H1 (cell line): ENCODE measurements at regions not wholly inside any gene's neighbourhood (a gene's known extent, or its start where the extent isn't known, plus 50 kb on each side); places are given as distances from the start of the nearest gene placed in this dataset.

Experiments
- CTCF ChIA-PET: fragments of 300-600 bp; sonication (Branson Sonifier 250); formaldehyde crosslinking; loops from one replicate; lab custom pipeline; 2021; ENCODE audit not compliant: partially characterized antibody; lab: Charles Lee
- POLR2A ChIA-PET: fragments of 300-600 bp; sonication (Branson Sonifier 250); formaldehyde crosslinking; loops from one replicate; lab custom pipeline; 2021; ENCODE audit warnings: inconsistent platforms; ENCODE audit not compliant: partially characterized antibody; lab: Charles Lee
- DNase-seq, 2 experiments: peaks; one replicate each; pipeline versions ENCODE4 v3.0.0 to v3.0.0-alpha.2; 2010 to 2022; ENCODE audit warnings: low spot score in 2 of 2, low read depth in 1 of 2, mixed read lengths in 1 of 2
- FAIRE-seq: peaks from 2 replicates; lab custom pipeline; 2011; peaks lifted over from hg19 to GRCh38; lab: Jason Lieb, UNC
- H2AFZ ChIP-seq: 2 replicates; pipeline ENCODE4 v1.8.1; 2012; ENCODE audit warnings: low read length, inconsistent platforms
- H2AK5ac ChIP-seq: 2 replicates; pipeline ENCODE4 v1.6.1; 2013; ENCODE audit warnings: low read depth, low read length
- H2BK120ac ChIP-seq: replicated peaks from 2 replicates; pipeline ENCODE3; 2013; ENCODE audit warnings: low read depth, low read length, inconsistent platforms
- H2BK12ac ChIP-seq: 2 replicates; pipeline ENCODE4 v1.6.1; 2013; ENCODE audit warnings: low read depth, low read length
- H2BK15ac ChIP-seq: 2 replicates; pipeline ENCODE4 v1.6.1; 2013; ENCODE audit warnings: low read length
- H2BK20ac ChIP-seq: 2 replicates; pipeline ENCODE4 v1.6.1; 2013; ENCODE audit warnings: low read length
- H2BK5ac ChIP-seq: 2 replicates; pipeline ENCODE4 v1.6.1; 2013; ENCODE audit warnings: low read depth, low read length
- H3K14ac ChIP-seq: 2 replicates; pipeline ENCODE4 v1.6.1; 2013; ENCODE audit warnings: inconsistent platforms; ENCODE audit not compliant: insufficient read length
- H3K18ac ChIP-seq: 2 replicates; pipeline ENCODE4 v1.6.1; 2013; ENCODE audit warnings: low read length; ENCODE audit errors: extremely low read depth
- H3K23ac ChIP-seq: 2 replicates; pipeline ENCODE4 v1.6.1; 2013; ENCODE audit warnings: inconsistent platforms; ENCODE audit not compliant: insufficient read length
- H3K23me2 ChIP-seq: 2 replicates; pipeline ENCODE4 v1.6.1; 2013; ENCODE audit warnings: low read depth, low read length
- H3K27ac ChIP-seq: 2 replicates; pipeline ENCODE4 v1.6.1; 2011; ENCODE audit warnings: low read depth, low read length, inconsistent platforms
- H3K27me3 ChIP-seq, 4 experiments: replicated peaks in 1 of 4; 1 replicate in 1 of 4; 2 replicates in 3 of 4; pipeline versions ENCODE4 v1.6.1 to v1.8.1; 2011 to 2013; ENCODE audit warnings: low read length in 3 of 4, mild to moderate bottlenecking in 3 of 4, inconsistent platforms in 2 of 4, mixed read lengths in 2 of 4, moderate library complexity in 1 of 4; ENCODE audit not compliant: control insufficient read depth in 3 of 4, insufficient read depth in 3 of 4; ENCODE audit errors: extremely low read depth in 1 of 4
- H3K36me3 ChIP-seq, 4 experiments: 2 replicates each; pipeline versions ENCODE4 v1.6.1 to v1.8.1; 2011 to 2013; ENCODE audit warnings: mild to moderate bottlenecking in 4 of 4, low read length in 3 of 4, moderate library complexity in 2 of 4, control low read depth in 1 of 4, inconsistent platforms in 1 of 4; ENCODE audit not compliant: insufficient read depth in 4 of 4, control insufficient read depth in 2 of 4
- H3K4ac ChIP-seq: replicated peaks from 2 replicates; pipeline ENCODE3; 2013; ENCODE audit warnings: low read length, low read depth, mixed read lengths, inconsistent platforms; ENCODE audit not compliant: insufficient read length
- H3K4me1 ChIP-seq, 4 experiments: replicated peaks in 1 of 4; 1 replicate in 1 of 4; 2 replicates in 3 of 4; pipeline versions ENCODE4 v1.6.1 to v1.8.1; 2011 to 2013; ENCODE audit warnings: low read length in 3 of 4, inconsistent platforms in 2 of 4, mixed read lengths in 1 of 4; ENCODE audit not compliant: insufficient read depth in 4 of 4, control insufficient read depth in 3 of 4
- H3K4me2 ChIP-seq, 2 experiments: 2 replicates each; pipeline versions ENCODE4 v1.6.1 to v1.8.1; 2011 to 2013; ENCODE audit warnings: low read depth in 2 of 2, low read length in 2 of 2, control low read depth in 1 of 2, inconsistent platforms in 1 of 2, mild to moderate bottlenecking in 1 of 2; ENCODE audit not compliant: insufficient read depth in 1 of 2
- H3K4me3 ChIP-seq, 4 experiments: fragments of 200-600, 300-600 bp in 1 of 4; sonication (generic), shearing (Covaris generic), sonication (Bioruptor Twin) in 1 of 4; 2 replicates each; pipeline versions ENCODE4 v1.5.1 to v1.8.1; 2011 to 2016; ENCODE audit warnings: low read length in 4 of 4, low read depth in 3 of 4, control low read depth in 2 of 4, inconsistent platforms in 2 of 4, mild to moderate bottlenecking in 2 of 4, mixed read lengths in 1 of 4, moderate library complexity in 1 of 4; ENCODE audit not compliant: insufficient read depth in 2 of 4; ENCODE audit errors: extremely low read depth in 1 of 4
- H3K56ac ChIP-seq: replicated peaks from 2 replicates; pipeline ENCODE3; 2013; ENCODE audit warnings: low read depth, mild to moderate bottlenecking, mixed read lengths, low read length, inconsistent platforms; ENCODE audit not compliant: insufficient read length
- H3K79me1 ChIP-seq: 2 replicates; pipeline ENCODE4 v1.6.1; 2013; ENCODE audit warnings: low read depth, low read length, control low read depth
- H3K79me2 ChIP-seq, 2 experiments: 2 replicates each; pipeline versions ENCODE4 v1.6.1 to v1.8.1; 2012 to 2013; ENCODE audit warnings: low read length in 2 of 2, mild to moderate bottlenecking in 2 of 2, inconsistent platforms in 1 of 2; ENCODE audit not compliant: insufficient read depth in 2 of 2, control insufficient read depth in 1 of 2
- H3K9ac ChIP-seq, 4 experiments: replicated peaks in 1 of 4; 1 replicate in 1 of 4; 2 replicates in 3 of 4; pipeline versions ENCODE4 v1.6.1 to v1.8.1; 2011 to 2013; ENCODE audit warnings: low read depth in 3 of 4, low read length in 3 of 4, control low read depth in 2 of 4, mild to moderate bottlenecking in 2 of 4, moderate library complexity in 2 of 4, inconsistent platforms in 1 of 4; ENCODE audit errors: extremely low read depth in 1 of 4
- H3K9me3 ChIP-seq, 2 experiments: 2 replicates each; pipeline versions ENCODE4 v1.6.1 to v1.8.1; 2012 to 2013; ENCODE audit warnings: mild to moderate bottlenecking in 2 of 2, moderate library complexity in 2 of 2, control low read depth in 1 of 2, inconsistent platforms in 1 of 2, low read depth in 1 of 2, low read length in 1 of 2, mixed read lengths in 1 of 2; ENCODE audit not compliant: insufficient read depth in 2 of 2
- H4K20me1 ChIP-seq, 2 experiments: replicated peaks in 1 of 2; 2 replicates each; pipeline versions ENCODE3 to v1.8.1; 2011 to 2013; ENCODE audit warnings: inconsistent platforms in 2 of 2, low read length in 2 of 2, mild to moderate bottlenecking in 1 of 2; ENCODE audit not compliant: insufficient read depth in 2 of 2, control insufficient read depth in 1 of 2
- H4K5ac ChIP-seq: 2 replicates; pipeline ENCODE4 v1.6.1; 2013; ENCODE audit warnings: low read length, low read depth, mixed read lengths, inconsistent platforms; ENCODE audit not compliant: insufficient read length
- H4K8ac ChIP-seq: 2 replicates; pipeline ENCODE4 v1.8.0; 2013; ENCODE audit warnings: mild to moderate bottlenecking, moderate library complexity, low read length, inconsistent platforms; ENCODE audit not compliant: insufficient read depth; ENCODE audit errors: extremely low read depth
- H4K91ac ChIP-seq: replicated peaks from 2 replicates; pipeline ENCODE3; 2013; ENCODE audit warnings: low read length, mixed read lengths, inconsistent platforms; ENCODE audit not compliant: insufficient read length
- CREB1 ChIP-seq: IDR thresholded peaks from 2 replicates; pipeline ENCODE4 v1.6.1; 2012; ENCODE audit warnings: inconsistent platforms
- CTBP2 ChIP-seq: IDR thresholded peaks from 2 replicates; pipeline ENCODE4 v1.7.0; 2011; ENCODE audit warnings: borderline replicate concordance, mild to moderate bottlenecking, moderate library complexity, mixed read lengths, low read length; ENCODE audit not compliant: insufficient read depth, insufficient read length
- MAX ChIP-seq: IDR thresholded peaks from 2 replicates; pipeline ENCODE4 v1.6.1; 2012; ENCODE audit warnings: inconsistent platforms
- TAF7 ChIP-seq: optimal IDR thresholded peaks from 2 replicates; pipeline ENCODE3; 2011; ENCODE audit warnings: low read depth, mild to moderate bottlenecking, inconsistent platforms, low read length, moderate library complexity, borderline replicate concordance
- TCF12 ChIP-seq: IDR thresholded peaks from 2 replicates; pipeline ENCODE4 v1.6.1; 2011; ENCODE audit warnings: low read depth, mild to moderate bottlenecking, low read length
- WGBS, 2 experiments: shearing (Covaris generic) in 1 of 2; methylation state at CpG; one replicate each; pipeline versions ENCODE4 v1.1.6 to v1.1.7; 2013 to 2015; ENCODE audit warnings: low lambda C conversion rate in 2 of 2, mixed read lengths in 2 of 2, inconsistent platforms in 1 of 2, low coverage in 1 of 2, missing lambda C conversion rate in 1 of 2; ENCODE audit not compliant: insufficient replicate concordance in 2 of 2, insufficient coverage in 1 of 2, insufficient read length in 1 of 2; ENCODE audit errors: extremely low coverage in 1 of 2, missing lambda C conversion rate in 1 of 2; 5-methylcytosine and 5-hydroxymethylcytosine counted together

DNA sequence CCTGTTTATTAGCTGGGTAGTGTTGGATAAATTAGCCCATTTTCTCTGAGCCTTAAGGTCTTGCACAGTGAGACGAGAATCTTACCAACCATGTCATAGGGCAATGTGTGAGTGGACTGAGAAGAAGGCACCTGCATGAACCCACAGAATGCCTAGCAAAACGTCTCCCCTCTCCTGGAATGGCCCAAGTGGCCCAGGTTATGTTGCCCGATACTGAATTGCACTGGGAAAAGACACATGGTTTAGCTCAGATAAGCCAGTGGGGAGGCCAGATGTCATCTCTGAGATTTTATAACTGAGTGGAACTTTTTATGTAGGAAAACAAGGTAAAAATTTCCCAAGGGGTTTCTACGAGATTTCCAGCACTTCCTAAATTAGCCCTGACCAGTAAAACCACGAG lies 104.7 kb upstream of the IKZF1 start:
- Histone ChIP-seq H3K79me1 (no peaks in the 10 kb centered on the region), H3K56ac (no peak overlapping the region), H4K20me1 (no peaks in the 10 kb centered on the region), H2BK5ac (no peak overlapping the region), H3K14ac (no peak overlapping the region), H2BK20ac (no peak overlapping the region), H3K4me1 (peaks cover 0 to 4% (median 0%) of the 10 kb centered on the region in 4 experiments; a peak in 1 of 7 replicates), H4K5ac (no peak overlapping the region), H3K23ac (no peak overlapping the region), H3K4me2 (no peak overlapping the region), H2BK120ac (no peak overlapping the region), H3K23me2 (no peaks in the 10 kb centered on the region), H4K8ac (no peak overlapping the region), H3K36me3 (no peaks in the 10 kb centered on the region), H2BK12ac (no peak overlapping the region), H2AFZ (no peak overlapping the region), H3K27me3 (no peaks in the 10 kb centered on the region), H3K9ac (no peak overlapping the region), H3K4ac (no peak overlapping the region), H3K4me3 (no peak overlapping the region), H3K79me2 (no peaks in the 10 kb centered on the region), H2AK5ac (no peak overlapping the region), H4K91ac (no peak overlapping the region), H3K9me3 (no peaks in the 10 kb centered on the region), H3K27ac (no peak overlapping the region), H2BK15ac (no peak overlapping the region), H3K18ac (no peak overlapping the region)
- ChIA-PET POLR2A (no interaction called here), CTCF (interaction anchor here (1.1 to 1.8 kb wide), 4 partner anchors 14 to 173 kb away, joined by 3 to 4 read pairs (median 4); no protein-coding TSS in a partner anchor)
- TF ChIP-seq TAF7 (no peak), CREB1 (no peak), CTBP2 (no peak), MAX (no peak), TCF12 (no peak)
- 80% methylated on average over 5 of the region's 5 CpGs; no CpG with 5 or more reads in 1 of the 2 experiments for WGBS, 2 experiments
- FAIRE-seq: no peak
- no peak for DNase-seq
